IMR-90 (cell line): ENCODE measurements at regions not wholly inside any gene's neighbourhood (a gene's known extent, or its start where the extent isn't known, plus 50 kb on each side); places are given as distances from the start of the nearest gene placed in this dataset.

ENCODE experiments used
- CTCF ChIP-seq: conservative IDR thresholded peaks from 2 replicates; pipeline ENCODE4 v1.5.1; 2012; ENCODE audit warnings: mild to moderate bottlenecking, low read depth, low read length, improper control_type of control experiment
- FOS ChIP-seq: fragments of 150-350 bp; IDR thresholded peaks from 2 replicates; pipeline ENCODE4 v1.6.1; 2016; ENCODE audit warnings: low read depth, low read length
- POLR2A ChIP-seq: IDR thresholded peaks from 2 replicates; pipeline ENCODE4 v1.6.1; 2012; ENCODE audit warnings: mild to moderate bottlenecking, low read depth, low read length

- no peak for TF ChIP-seq CTCF
- TF ChIP-seq FOS: no peak
- TF ChIP-seq POLR2A: no peak
Measured at GRCh38 chr16:26993963-26994362, 72.8 kb upstream of the C16orf82 start.
